GM23248 (cell line): ENCODE measurements at regions not wholly inside any gene's neighbourhood (a gene's known extent, or its start where the extent isn't known, plus 50 kb on each side); places are given as distances from the start of the nearest gene placed in this dataset.

Source experiments
- EZH2 ChIP-seq: fragments of 200-600 bp; sonication (generic); IDR thresholded peaks from 2 replicates; pipeline ENCODE4 v1.6.1; 2018; ENCODE audit warnings: antibody characterized with exemption, mild to moderate bottlenecking; ENCODE audit not compliant: insufficient read depth, poor library complexity, severe bottlenecking
- EZH2phosphoT487 ChIP-seq: fragments of 200-600 bp; sonication (generic); IDR thresholded peaks from 2 replicates; pipeline ENCODE4 v1.6.1; 2018; ENCODE audit warnings: antibody characterized with exemption, moderate library complexity, mild to moderate bottlenecking, low read depth; ENCODE audit not compliant: insufficient read depth

DNA sequence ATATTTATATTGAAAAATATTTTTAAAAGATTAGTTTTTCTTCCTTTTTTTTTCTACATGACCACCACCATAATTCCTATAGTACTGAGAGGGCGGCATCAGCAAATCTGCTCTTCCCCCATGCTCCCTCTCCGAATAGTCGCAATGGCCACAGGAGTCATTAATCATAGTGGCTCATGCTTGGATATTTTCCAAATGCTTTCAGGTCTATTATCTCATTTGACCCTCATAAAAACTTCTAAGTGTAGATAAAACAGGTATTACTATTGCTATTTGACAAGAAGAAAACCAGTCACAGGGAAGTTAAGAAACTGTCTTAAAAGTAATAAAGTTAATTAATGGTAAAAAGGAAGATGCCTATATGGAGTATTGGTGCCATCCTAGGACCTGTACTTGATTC, 440.7 kb downstream of the CMPK2 start:
- TF ChIP-seq EZH2 (no peak), EZH2phosphoT487 (no peak)
